H9 (cell line): ENCODE measurements at regions not wholly inside any gene's neighbourhood (a gene's known extent, or its start where the extent isn't known, plus 50 kb on each side); places are given as distances from the start of the nearest gene placed in this dataset.

Source experiments
- DNase-seq: peaks from one replicate; pipeline ENCODE4 v3.0.0-alpha.2; 2017
- H2AFZ ChIP-seq: one replicate; pipeline ENCODE4 v1.6.1; 2013; ENCODE audit warnings: mild to moderate bottlenecking, low read length, control low read depth, moderate library complexity
- H2AK5ac ChIP-seq: 2 replicates; pipeline ENCODE4 v1.6.1; 2013; ENCODE audit warnings: low read length, control low read depth, mixed read lengths; ENCODE audit not compliant: insufficient read length
- H2BK120ac ChIP-seq: one replicate; pipeline ENCODE4 v1.6.1; 2013; ENCODE audit warnings: low read depth, mild to moderate bottlenecking, low read length, control low read depth, inconsistent platforms; ENCODE audit not compliant: poor library complexity, severe bottlenecking
- H2BK12ac ChIP-seq: 2 replicates; pipeline ENCODE4 v1.6.1; 2013; ENCODE audit warnings: low read length, control low read depth, mixed read lengths, low read depth; ENCODE audit not compliant: insufficient read length
- H2BK15ac ChIP-seq: 2 replicates; pipeline ENCODE4 v1.6.1; 2013; ENCODE audit warnings: low read depth, low read length, control low read depth
- H2BK20ac ChIP-seq: one replicate; pipeline ENCODE4 v1.6.1; 2013; ENCODE audit warnings: low read depth, mild to moderate bottlenecking, low read length, control low read depth, inconsistent platforms; ENCODE audit not compliant: poor library complexity, severe bottlenecking
- H2BK5ac ChIP-seq: 2 replicates; pipeline ENCODE4 v1.6.1; 2013; ENCODE audit warnings: low read length, control low read depth, mixed read lengths; ENCODE audit not compliant: insufficient read length
- H3K14ac ChIP-seq: 2 replicates; pipeline ENCODE4 v1.6.1; 2013; ENCODE audit warnings: low read length, control low read depth; ENCODE audit not compliant: insufficient read depth
- H3K18ac ChIP-seq: 2 replicates; pipeline ENCODE4 v1.6.1; 2013; ENCODE audit warnings: low read depth, mild to moderate bottlenecking, mixed read lengths, low read length, control low read depth; ENCODE audit not compliant: insufficient read length
- H3K23ac ChIP-seq: 2 replicates; pipeline ENCODE4 v1.6.1; 2013; ENCODE audit warnings: low read length, control low read depth, mixed read lengths, low read depth; ENCODE audit not compliant: insufficient read length
- H3K23me2 ChIP-seq: 2 replicates; pipeline ENCODE4 v1.6.1; 2013; ENCODE audit warnings: low read depth, mild to moderate bottlenecking, mixed read lengths, low read length, control low read depth; ENCODE audit not compliant: insufficient read length, poor library complexity, severe bottlenecking
- H3K27ac ChIP-seq: 2 replicates; pipeline ENCODE4 v1.5.1; 2013; ENCODE audit warnings: low read length, control low read depth, mixed read lengths, low read depth; ENCODE audit not compliant: insufficient read length
- H3K27me3 ChIP-seq: 2 replicates; pipeline ENCODE4 v1.6.1; 2013; ENCODE audit warnings: low read length, control low read depth, inconsistent platforms; ENCODE audit not compliant: insufficient read depth
- H3K4ac ChIP-seq: 2 replicates; pipeline ENCODE4 v1.6.1; 2013; ENCODE audit warnings: low read depth, mild to moderate bottlenecking, control low read depth, inconsistent platforms, low read length, moderate library complexity
- H3K4me1 ChIP-seq: 2 replicates; pipeline ENCODE4 v1.6.1; 2013; ENCODE audit warnings: low read length, control low read depth, inconsistent platforms; ENCODE audit not compliant: insufficient read depth
- H3K4me2 ChIP-seq: 2 replicates; pipeline ENCODE4 v1.6.1; 2013; ENCODE audit warnings: low read length, control low read depth, mixed read lengths; ENCODE audit not compliant: insufficient read length, insufficient read depth
- H3K56ac ChIP-seq: 2 replicates; pipeline ENCODE4 v1.6.1; 2013; ENCODE audit warnings: low read depth, mild to moderate bottlenecking, mixed read lengths, low read length, control low read depth; ENCODE audit not compliant: insufficient read length
- H3K79me1 ChIP-seq: 2 replicates; pipeline ENCODE4 v1.6.1; 2013; ENCODE audit warnings: low read depth, mild to moderate bottlenecking, moderate library complexity, low read length, control low read depth, inconsistent platforms; ENCODE audit not compliant: insufficient read depth, poor library complexity, severe bottlenecking
- H3K79me2 ChIP-seq: 2 replicates; pipeline ENCODE4 v1.6.1; 2013; ENCODE audit warnings: low read length, control low read depth, inconsistent platforms; ENCODE audit not compliant: insufficient read depth
- H3K9ac ChIP-seq: 2 replicates; pipeline ENCODE4 v1.6.1; 2013; ENCODE audit warnings: low read length, control low read depth, mixed read lengths; ENCODE audit not compliant: insufficient read length; ENCODE audit errors: extremely low read depth
- H3K9me3 ChIP-seq: one replicate; pipeline ENCODE4 v1.6.1; 2013; ENCODE audit warnings: low read depth, low read length, inconsistent platforms; ENCODE audit not compliant: control insufficient read depth
- H3T11ph ChIP-seq: one replicate; pipeline ENCODE4 v1.6.1; 2013; ENCODE audit warnings: mild to moderate bottlenecking, low read length, control low read depth, inconsistent platforms
- H4K20me1 ChIP-seq: one replicate; pipeline ENCODE4 v1.6.1; 2013; ENCODE audit not compliant: control insufficient read depth, insufficient read length, insufficient read depth
- H4K5ac ChIP-seq: 2 replicates; pipeline ENCODE4 v1.6.1; 2013; ENCODE audit warnings: low read depth, mild to moderate bottlenecking, mixed read lengths, low read length, control low read depth; ENCODE audit not compliant: insufficient read length
- H4K8ac ChIP-seq: replicated peaks from 2 replicates; pipeline ENCODE4 v1.6.1; 2013; ENCODE audit warnings: low read length, control low read depth, mixed read lengths, low read depth; ENCODE audit not compliant: insufficient read length
- H4K91ac ChIP-seq: 2 replicates; pipeline ENCODE4 v1.6.1; 2013; ENCODE audit warnings: low read depth, mild to moderate bottlenecking, moderate library complexity, mixed read lengths, low read length, control low read depth; ENCODE audit not compliant: insufficient read length
- H3K27ac Mint-ChIP-seq, 3 experiments: 2 replicates in 2 of 3; 3 replicates in 1 of 3; pipeline ENCODE4 v1.8.0; 2020 to 2021; ENCODE audit warnings: mixed read lengths in 3 of 3, mild to moderate bottlenecking in 1 of 3, moderate library complexity in 1 of 3
- H3K27me3 Mint-ChIP-seq: 2 replicates; pipeline ENCODE4 v1.8.0; 2021; ENCODE audit warnings: low read depth, mild to moderate bottlenecking, moderate library complexity, mixed read lengths
- H3K36me3 Mint-ChIP-seq, 3 experiments: 2 replicates in 2 of 3; 3 replicates in 1 of 3; pipeline ENCODE4 v1.8.0; 2020 to 2021; ENCODE audit warnings: low read depth in 3 of 3, mixed read lengths in 3 of 3; ENCODE audit not compliant: insufficient read depth in 1 of 3
- H3K4me1 Mint-ChIP-seq, 2 experiments: 2 replicates each; pipeline ENCODE4 v1.8.0; 2020; ENCODE audit warnings: mixed read lengths in 2 of 2
- H3K4me3 Mint-ChIP-seq, 2 experiments: 2 replicates in 1 of 2; 3 replicates in 1 of 2; pipeline ENCODE4 v1.8.0; 2020 to 2021; ENCODE audit warnings: mild to moderate bottlenecking in 2 of 2, mixed read lengths in 2 of 2, moderate library complexity in 1 of 2
- H3K9me3 Mint-ChIP-seq, 2 experiments: 2 replicates in 1 of 2; 3 replicates in 1 of 2; pipeline ENCODE4 v1.8.0; 2020; ENCODE audit warnings: mild to moderate bottlenecking in 2 of 2, mixed read lengths in 2 of 2, moderate library complexity in 1 of 2
- WGBS: extraction: QIAGEN DNeasy Blood & Tissue Kit; methylation state at CpG from one replicate; pipeline ENCODE4 v1.1.7; 2013; ENCODE audit warnings: missing lambda C conversion rate, low lambda C conversion rate, mixed read lengths; ENCODE audit not compliant: insufficient read length; ENCODE audit errors: extremely low coverage; 5-methylcytosine and 5-hydroxymethylcytosine counted together
- TF ChIP-seq, protein P1 (sequence below): fragments of 200-600 bp; sonication (generic); conservative IDR thresholded peaks from 3 replicates; pipeline ENCODE4 v1.8.0; 2021; ENCODE audit warnings: antibody characterized with exemption, mild to moderate bottlenecking

GRCh38 chr19:41501854-41502253, 58.9 kb downstream of the ERICH4 start:
- no peak for DNase-seq
- Histone ChIP-seq H3K23me2 (no peaks in the 10 kb centered on the region), H2BK15ac (no peak overlapping the region), H3K9me3 (peaks cover 9% of the 10 kb centered on the region), H4K8ac (no peak overlapping the region), H3K4me2 (no peak overlapping the region), H3K4me1 (no peaks in the 10 kb centered on the region), H4K5ac (no peak overlapping the region), H3K56ac (no peak overlapping the region), H2BK5ac (no peak overlapping the region), H3K27me3 (no peaks in the 10 kb centered on the region), H3T11ph (no peak overlapping the region), H2BK12ac (no peak overlapping the region), H3K23ac (no peak overlapping the region), H3K27ac (no peak overlapping the region), H4K20me1 (no peaks in the 10 kb centered on the region), H3K9ac (no peak overlapping the region), H3K14ac (no peak overlapping the region), H4K91ac (no peak overlapping the region), H2BK120ac (no peak overlapping the region), H2AFZ (no peak overlapping the region), H2AK5ac (no peak overlapping the region), H3K4ac (no peak overlapping the region), H2BK20ac (no peak overlapping the region), H3K18ac (no peak overlapping the region), H3K79me2 (no peaks in the 10 kb centered on the region), H3K79me1 (no peaks in the 10 kb centered on the region)
- Mint-ChIP-seq H3K9me3 (peaks cover 80 to 93% of the 10 kb centered on the region in 2 experiments), H3K4me3 (no peak overlapping the region), H3K27ac (no peak overlapping the region), H3K27me3 (peaks cover 7% of the 10 kb centered on the region; the same call in 1 of the 2 replicates), H3K4me1 (no peaks in the 10 kb centered on the region), H3K36me3 (peaks cover 5 to 35% (median 6%) of the 10 kb centered on the region in 3 experiments; a peak in 6 of 7 replicates)
- TF ChIP-seq, protein P1, sequence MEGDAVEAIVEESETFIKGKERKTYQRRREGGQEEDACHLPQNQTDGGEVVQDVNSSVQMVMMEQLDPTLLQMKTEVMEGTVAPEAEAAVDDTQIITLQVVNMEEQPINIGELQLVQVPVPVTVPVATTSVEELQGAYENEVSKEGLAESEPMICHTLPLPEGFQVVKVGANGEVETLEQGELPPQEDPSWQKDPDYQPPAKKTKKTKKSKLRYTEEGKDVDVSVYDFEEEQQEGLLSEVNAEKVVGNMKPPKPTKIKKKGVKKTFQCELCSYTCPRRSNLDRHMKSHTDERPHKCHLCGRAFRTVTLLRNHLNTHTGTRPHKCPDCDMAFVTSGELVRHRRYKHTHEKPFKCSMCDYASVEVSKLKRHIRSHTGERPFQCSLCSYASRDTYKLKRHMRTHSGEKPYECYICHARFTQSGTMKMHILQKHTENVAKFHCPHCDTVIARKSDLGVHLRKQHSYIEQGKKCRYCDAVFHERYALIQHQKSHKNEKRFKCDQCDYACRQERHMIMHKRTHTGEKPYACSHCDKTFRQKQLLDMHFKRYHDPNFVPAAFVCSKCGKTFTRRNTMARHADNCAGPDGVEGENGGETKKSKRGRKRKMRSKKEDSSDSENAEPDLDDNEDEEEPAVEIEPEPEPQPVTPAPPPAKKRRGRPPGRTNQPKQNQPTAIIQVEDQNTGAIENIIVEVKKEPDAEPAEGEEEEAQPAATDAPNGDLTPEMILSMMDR = no peak
- no CpG with 5 or more reads among the region's 4 CpGs for WGBS
